Ishikawa (cell line): ENCODE measurements at regions not wholly inside any gene's neighbourhood (a gene's known extent, or its start where the extent isn't known, plus 50 kb on each side); places are given as distances from the start of the nearest gene placed in this dataset.

ENCODE experiments used
- EGR1 ChIP-seq: IDR thresholded peaks from 2 replicates; pipeline ENCODE4 v1.6.1; 2012
- MAX ChIP-seq: IDR thresholded peaks from 2 replicates; pipeline ENCODE4 v1.6.1; 2012
- NFIC ChIP-seq: IDR thresholded peaks from 2 replicates; pipeline ENCODE4 v1.6.1; 2012
- RAD21 ChIP-seq: IDR thresholded peaks from 2 replicates; pipeline ENCODE4 v1.6.1; 2012; ENCODE audit warnings: low read depth

- TF ChIP-seq NFIC (no peak), RAD21 (no peak), EGR1 (no peak), MAX (no peak)
Measured at GRCh38 chr5:168039039-168039438, 252.4 kb upstream of the WWC1 start.
